Esophagus muscularis mucosa (tissue), 4 donors: ENCODE measurements at regions not wholly inside any gene's neighbourhood (a gene's known extent, or its start where the extent isn't known, plus 50 kb on each side); places are given as distances from the start of the nearest gene placed in this dataset.

ENCODE experiments used
- EP300 ChIP-seq: sonication (generic); formaldehyde crosslinking; IDR thresholded peaks from one replicate; pipeline ENCODE4 v1.6.1; 2017; ENCODE audit warnings: antibody characterized with exemption
- POLR2A ChIP-seq: fragments of 450-650 bp; IDR thresholded peaks from one replicate; pipeline ENCODE4 v1.6.1; 2017; ENCODE audit warnings: antibody characterized with exemption, moderate library complexity, mild to moderate bottlenecking, low read depth
- POLR2AphosphoS5 ChIP-seq, 2 donors: sonication (generic); formaldehyde crosslinking; IDR thresholded peaks; one replicate each; pipeline ENCODE4 v1.6.1; 2017; ENCODE audit warnings: antibody characterized with exemption in 2 of 2
- TF ChIP-seq, protein P1 (sequence below), 3 experiments: fragments of 200-600 bp in 2 of 3; fragments of 450-650 bp in 1 of 3; sonication (generic) in 2 of 3; IDR thresholded peaks; one replicate each; pipeline ENCODE4 v1.5.1; 2017 to 2019; ENCODE audit warnings: antibody characterized with exemption in 3 of 3, mild to moderate bottlenecking in 2 of 3, moderate library complexity in 1 of 3

DNA sequence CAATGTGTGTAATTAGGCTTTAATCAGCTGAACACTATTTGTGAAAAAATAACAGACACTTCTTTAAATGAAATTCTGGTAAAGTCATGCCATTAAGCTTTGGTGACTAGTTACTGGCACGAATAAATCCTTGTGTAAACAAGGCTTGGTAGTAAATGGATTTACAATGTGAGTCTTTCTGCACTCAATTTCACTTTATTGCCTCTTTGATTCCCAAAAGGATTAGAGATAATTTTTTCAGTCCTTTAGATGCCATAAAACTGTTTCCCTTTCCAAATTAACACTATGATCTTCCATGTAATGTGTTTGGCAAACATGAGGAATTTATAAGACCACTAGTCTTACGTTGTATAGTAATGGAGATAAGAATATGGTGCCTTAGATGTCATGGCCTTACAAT is 339.5 kb upstream of the DNAJC19 start:
- TF ChIP-seq, protein P1, sequence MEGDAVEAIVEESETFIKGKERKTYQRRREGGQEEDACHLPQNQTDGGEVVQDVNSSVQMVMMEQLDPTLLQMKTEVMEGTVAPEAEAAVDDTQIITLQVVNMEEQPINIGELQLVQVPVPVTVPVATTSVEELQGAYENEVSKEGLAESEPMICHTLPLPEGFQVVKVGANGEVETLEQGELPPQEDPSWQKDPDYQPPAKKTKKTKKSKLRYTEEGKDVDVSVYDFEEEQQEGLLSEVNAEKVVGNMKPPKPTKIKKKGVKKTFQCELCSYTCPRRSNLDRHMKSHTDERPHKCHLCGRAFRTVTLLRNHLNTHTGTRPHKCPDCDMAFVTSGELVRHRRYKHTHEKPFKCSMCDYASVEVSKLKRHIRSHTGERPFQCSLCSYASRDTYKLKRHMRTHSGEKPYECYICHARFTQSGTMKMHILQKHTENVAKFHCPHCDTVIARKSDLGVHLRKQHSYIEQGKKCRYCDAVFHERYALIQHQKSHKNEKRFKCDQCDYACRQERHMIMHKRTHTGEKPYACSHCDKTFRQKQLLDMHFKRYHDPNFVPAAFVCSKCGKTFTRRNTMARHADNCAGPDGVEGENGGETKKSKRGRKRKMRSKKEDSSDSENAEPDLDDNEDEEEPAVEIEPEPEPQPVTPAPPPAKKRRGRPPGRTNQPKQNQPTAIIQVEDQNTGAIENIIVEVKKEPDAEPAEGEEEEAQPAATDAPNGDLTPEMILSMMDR (IDR thresholded peaks at IDR 0.05): no peak
- TF ChIP-seq POLR2A (no peak), EP300 (no peak), POLR2AphosphoS5 (IDR thresholded peaks at IDR 0.05) (no peak)
